ENCODE measurements at regions not wholly inside any gene's neighbourhood (a gene's known extent, or its start where the extent isn't known, plus 50 kb on each side); places are given as distances from the start of the nearest gene placed in this dataset.

DNA sequence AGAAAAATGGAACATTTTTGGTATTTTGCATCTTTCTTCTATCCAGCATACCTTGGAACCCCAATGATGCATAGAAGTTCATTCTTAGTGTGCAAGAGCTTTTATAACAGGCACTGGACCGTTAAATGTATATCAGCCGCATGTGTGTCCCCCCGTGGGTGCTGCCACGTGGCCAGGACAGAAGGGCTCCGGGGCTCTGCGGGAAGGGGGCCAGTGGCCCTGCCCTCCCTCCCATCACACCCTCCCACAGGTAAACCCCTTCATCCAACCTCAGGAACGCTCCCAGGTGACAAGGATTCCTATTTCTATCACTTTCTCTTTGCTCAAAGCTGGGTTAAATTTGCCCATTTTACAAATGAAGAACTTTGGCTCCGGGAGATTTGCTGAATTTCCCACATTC lies 393.4 kb upstream of the IRX4 start:
- TF ChIP-seq CTCF (IDR thresholded peaks at IDR 0.05; ENCODE audit: insufficient read depth, low read depth, low read length) = no peak
- no peak for TF ChIP-seq EZH2 (IDR thresholded peaks at IDR 0.05; ENCODE audit: insufficient read depth, low read length)
- Histone ChIP-seq H3K36me3 (ENCODE audit: insufficient read depth, low read length) (no peaks in the 10 kb centered on the region), H3K79me2 (ENCODE audit: insufficient read depth, low read length) (no peaks in the 10 kb centered on the region), H3K4me1 (ENCODE audit: insufficient read depth, low read length) (no peaks in the 10 kb centered on the region), H4K20me1 (ENCODE audit: insufficient read depth, low read length) (no peaks in the 10 kb centered on the region), H3K9ac (ENCODE audit: low read length) (no peak overlapping the region), H2AFZ (ENCODE audit: low read depth, low read length) (no peak overlapping the region), H3K4me3 (ENCODE audit: insufficient read depth, low read depth, low read length) (no peak overlapping the region), H3K4me2 (ENCODE audit: low read length) (no peak overlapping the region), H3K27me3 (ENCODE audit: insufficient read depth, low read length) (no peaks in the 10 kb centered on the region), H3K9me3 (ENCODE audit: insufficient read depth, low read depth, low read length) (no peaks in the 10 kb centered on the region), H3K27ac (ENCODE audit: low read depth, low read length) (no peak overlapping the region)
- Mint-ChIP-seq H3K4me3 (ENCODE audit: unreplicated experiment) (no peak overlapping the region), H3K27me3 (ENCODE audit: low read depth, unreplicated experiment) (peaks cover 23% of the 10 kb centered on the region), H3K27ac (ENCODE audit: unreplicated experiment) (no peak overlapping the region), H3K9me3 (ENCODE audit: unreplicated experiment) (no peaks in the 10 kb centered on the region), H3K4me1 (ENCODE audit: low read depth, unreplicated experiment) (no peaks in the 10 kb centered on the region), H3K36me3 (ENCODE audit: low read depth, unreplicated experiment) (no peaks in the 10 kb centered on the region)
- no peak for FAIRE-seq
- DNase-seq (ENCODE audit: low read depth) = no peak

DNA sequence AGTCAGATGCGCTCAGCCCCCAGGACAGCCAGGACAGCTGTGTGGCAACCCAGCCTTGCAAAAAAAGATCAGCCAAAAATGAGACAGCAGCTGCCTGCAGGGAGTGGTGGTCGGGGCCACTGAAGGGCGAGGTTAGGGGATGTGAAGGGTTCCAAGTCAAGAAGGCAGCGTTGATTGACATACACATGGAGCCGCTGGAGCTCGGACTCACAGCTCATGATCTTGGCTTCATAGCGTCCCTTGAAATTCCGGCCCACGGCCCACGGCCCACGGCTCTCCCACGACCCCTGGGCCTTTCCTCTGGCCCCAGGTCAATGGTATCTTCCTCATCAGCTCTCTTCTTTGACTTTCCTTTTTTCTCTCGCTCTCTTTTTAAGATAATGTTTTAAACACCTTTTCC lies 390.0 kb upstream of the IRX4 start:
- Histone ChIP-seq H3K4me2 (ENCODE audit: low read length) (no peak overlapping the region), H4K20me1 (ENCODE audit: insufficient read depth, low read length) (no peaks in the 10 kb centered on the region), H3K27ac (ENCODE audit: low read depth, low read length) (no peak overlapping the region), H3K27me3 (ENCODE audit: insufficient read depth, low read length) (no peaks in the 10 kb centered on the region), H3K4me3 (ENCODE audit: insufficient read depth, low read depth, low read length) (no peak overlapping the region), H3K79me2 (ENCODE audit: insufficient read depth, low read length) (no peaks in the 10 kb centered on the region), H3K9ac (ENCODE audit: low read length) (no peak overlapping the region), H3K36me3 (ENCODE audit: insufficient read depth, low read length) (no peaks in the 10 kb centered on the region), H3K9me3 (ENCODE audit: insufficient read depth, low read depth, low read length) (no peaks in the 10 kb centered on the region), H3K4me1 (ENCODE audit: insufficient read depth, low read length) (no peaks in the 10 kb centered on the region), H2AFZ (ENCODE audit: low read depth, low read length) (no peak overlapping the region)
- FAIRE-seq (no peak), DNase-seq (ENCODE audit: low read depth) (no peak)
- Mint-ChIP-seq H3K27ac (ENCODE audit: unreplicated experiment) (no peak overlapping the region), H3K4me1 (ENCODE audit: low read depth, unreplicated experiment) (no peaks in the 10 kb centered on the region), H3K4me3 (ENCODE audit: unreplicated experiment) (no peak overlapping the region), H3K27me3 (ENCODE audit: low read depth, unreplicated experiment) (peaks cover 22% of the 10 kb centered on the region), H3K9me3 (ENCODE audit: unreplicated experiment) (no peaks in the 10 kb centered on the region), H3K36me3 (ENCODE audit: low read depth, unreplicated experiment) (no peaks in the 10 kb centered on the region)
- TF ChIP-seq CTCF (IDR thresholded peaks at IDR 0.05; ENCODE audit: insufficient read depth, low read depth, low read length) (no peak), EZH2 (IDR thresholded peaks at IDR 0.05; ENCODE audit: insufficient read depth, low read length) (no peak)

GRCh38 chr5:2272039-2272438 lies 389.3 kb upstream of the IRX4 start:
- no peaks in the 10 kb centered on the region for H3K27me3 ChIP-seq (ENCODE audit: insufficient read depth, low read length)
- DNase-seq (ENCODE audit: low read depth) = no peak
- Mint-ChIP-seq H3K27ac (ENCODE audit: unreplicated experiment) (no peak overlapping the region), H3K36me3 (ENCODE audit: low read depth, unreplicated experiment) (no peaks in the 10 kb centered on the region), H3K27me3 (ENCODE audit: low read depth, unreplicated experiment) (peaks cover 22% of the 10 kb centered on the region), H3K4me3 (ENCODE audit: unreplicated experiment) (no peak overlapping the region), H3K4me1 (ENCODE audit: low read depth, unreplicated experiment) (no peaks in the 10 kb centered on the region), H3K9me3 (ENCODE audit: unreplicated experiment) (no peaks in the 10 kb centered on the region)
- H4K20me1 ChIP-seq (ENCODE audit: insufficient read depth, low read length) = no peaks in the 10 kb centered on the region
- H3K9ac ChIP-seq (ENCODE audit: low read length) = no peak overlapping the region
- no peaks in the 10 kb centered on the region for H3K9me3 ChIP-seq (ENCODE audit: insufficient read depth, low read depth, low read length)
- H3K79me2 ChIP-seq (ENCODE audit: insufficient read depth, low read length) = no peaks in the 10 kb centered on the region
- no peaks in the 10 kb centered on the region for H3K36me3 ChIP-seq (ENCODE audit: insufficient read depth, low read length)
- no peak for TF ChIP-seq CTCF (IDR thresholded peaks at IDR 0.05; ENCODE audit: insufficient read depth, low read depth, low read length)
- TF ChIP-seq EZH2 (IDR thresholded peaks at IDR 0.05; ENCODE audit: insufficient read depth, low read length) = no peak
- H3K27ac ChIP-seq (ENCODE audit: low read depth, low read length) = no peak overlapping the region
- no peak overlapping the region for H3K4me2 ChIP-seq (ENCODE audit: low read length)
- H2AFZ ChIP-seq (ENCODE audit: low read depth, low read length) = no peak overlapping the region
- no peak overlapping the region for H3K4me3 ChIP-seq (ENCODE audit: insufficient read depth, low read depth, low read length)
- no peaks in the 10 kb centered on the region for H3K4me1 ChIP-seq (ENCODE audit: insufficient read depth, low read length)
- FAIRE-seq = no peak

Data from astrocyte (in vitro differentiated cells and primary cell).